ENCODE measurements at regions not wholly inside any gene's neighbourhood (a gene's known extent, or its start where the extent isn't known, plus 50 kb on each side); places are given as distances from the start of the nearest gene placed in this dataset.

- no peak for TF ChIP-seq FOXK2 (conservative IDR thresholded peaks at IDR 0.05 in 1 of 2, IDR thresholded peaks at IDR 0.05 in 1 of 2; ENCODE audit: low read depth in 2 of 2)
- TF ChIP-seq TARDBP (IDR thresholded peaks at IDR 0.05): no peak
- no peak for TF ChIP-seq SMAD3 (CRISPR knock-in tag; conservative IDR thresholded peaks at IDR 0.05)
- TF ChIP-seq TCF3 (CRISPR knock-in tag; IDR thresholded peaks at IDR 0.05): no peak
- no peak for TF ChIP-seq CTCF (IDR thresholded peaks at IDR 0.05 in 2 of 3, conservative IDR thresholded peaks at IDR 0.05 in 1 of 3; ENCODE audit: insufficient read depth in 2 of 3, low read depth in 1 of 3, low read length in 3 of 3)
- no peak for TF ChIP-seq ZNF707 (CRISPR knock-in tag; conservative IDR thresholded peaks at IDR 0.05)
- TF ChIP-seq ARID2 (IDR thresholded peaks at IDR 0.05): no peak
- TF ChIP-seq, protein P1, sequence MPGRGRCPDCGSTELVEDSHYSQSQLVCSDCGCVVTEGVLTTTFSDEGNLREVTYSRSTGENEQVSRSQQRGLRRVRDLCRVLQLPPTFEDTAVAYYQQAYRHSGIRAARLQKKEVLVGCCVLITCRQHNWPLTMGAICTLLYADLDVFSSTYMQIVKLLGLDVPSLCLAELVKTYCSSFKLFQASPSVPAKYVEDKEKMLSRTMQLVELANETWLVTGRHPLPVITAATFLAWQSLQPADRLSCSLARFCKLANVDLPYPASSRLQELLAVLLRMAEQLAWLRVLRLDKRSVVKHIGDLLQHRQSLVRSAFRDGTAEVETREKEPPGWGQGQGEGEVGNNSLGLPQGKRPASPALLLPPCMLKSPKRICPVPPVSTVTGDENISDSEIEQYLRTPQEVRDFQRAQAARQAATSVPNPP (IDR thresholded peaks at IDR 0.05; ENCODE audit: borderline replicate concordance, insufficient read depth, insufficient read length): no peak
- no peak for TF ChIP-seq ZNF436 (CRISPR knock-in tag; IDR thresholded peaks at IDR 0.05)
- TF ChIP-seq CCNT2 (IDR thresholded peaks at IDR 0.05; ENCODE audit: borderline replicate concordance, extremely low read depth, insufficient read length, low read depth, low read length): no peak
- no peak for TF ChIP-seq POLR2A (conservative IDR thresholded peaks at IDR 0.05)
- no peak for TF ChIP-seq ZNF121 (CRISPR knock-in tag; conservative IDR thresholded peaks at IDR 0.05)
- TF ChIP-seq, protein P2, sequence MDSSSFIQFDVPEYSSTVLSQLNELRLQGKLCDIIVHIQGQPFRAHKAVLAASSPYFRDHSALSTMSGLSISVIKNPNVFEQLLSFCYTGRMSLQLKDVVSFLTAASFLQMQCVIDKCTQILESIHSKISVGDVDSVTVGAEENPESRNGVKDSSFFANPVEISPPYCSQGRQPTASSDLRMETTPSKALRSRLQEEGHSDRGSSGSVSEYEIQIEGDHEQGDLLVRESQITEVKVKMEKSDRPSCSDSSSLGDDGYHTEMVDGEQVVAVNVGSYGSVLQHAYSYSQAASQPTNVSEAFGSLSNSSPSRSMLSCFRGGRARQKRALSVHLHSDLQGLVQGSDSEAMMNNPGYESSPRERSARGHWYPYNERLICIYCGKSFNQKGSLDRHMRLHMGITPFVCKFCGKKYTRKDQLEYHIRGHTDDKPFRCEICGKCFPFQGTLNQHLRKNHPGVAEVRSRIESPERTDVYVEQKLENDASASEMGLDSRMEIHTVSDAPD (CRISPR knock-in tag; IDR thresholded peaks at IDR 0.05): no peak
Measured at GRCh38 chr1:34312359-34312758, 135.7 kb downstream of the C1orf94 start.

Measured in K562 (cell line).